ENCODE measurements at regions not wholly inside any gene's neighbourhood (a gene's known extent, or its start where the extent isn't known, plus 50 kb on each side); places are given as distances from the start of the nearest gene placed in this dataset.
"Not testable (repeated sequence)": the region's sequence is repeated elsewhere in the genome, so short reads cannot be mapped to it uniquely, and the experiment has no call there.

- TF ChIP-seq CTCF, POLR2A (IDR thresholded peaks at IDR 0.05): not testable (repeated sequence)
These were observed 246.6 kb downstream of the ZNF92 start for GRCh38 chr7:65620216-65620615.

Data from lower leg skin (tissue), 3 donors.